Gastroesophageal sphincter (tissue), 3 donors: ENCODE measurements at regions not wholly inside any gene's neighbourhood (a gene's known extent, or its start where the extent isn't known, plus 50 kb on each side); places are given as distances from the start of the nearest gene placed in this dataset.

Experiments used
- CTCF ChIP-seq, 4 experiments: fragments of 200-600 bp in 2 of 4; fragments of 450-650 bp in 2 of 4; sonication (generic) in 1 of 4; IDR thresholded peaks; one replicate each; pipeline ENCODE4 v1.5.1; 2017 to 2019; ENCODE audit warnings: antibody characterized with exemption in 4 of 4, mild to moderate bottlenecking in 2 of 4, moderate library complexity in 2 of 4
- POLR2A ChIP-seq, 2 donors: fragments of 450-650 bp; IDR thresholded peaks; one replicate each; pipeline ENCODE4 v1.6.1; 2017; ENCODE audit warnings: antibody characterized with exemption in 2 of 2, mild to moderate bottlenecking in 2 of 2, moderate library complexity in 1 of 2

- TF ChIP-seq POLR2A (IDR thresholded peaks at IDR 0.05) (no peak), CTCF (IDR thresholded peaks at IDR 0.05) (no peak)
Observed at GRCh38 chr10:90089719-90090118, 388.3 kb downstream of the KIF20B start.
